GM12878 (cell line): ENCODE measurements at regions not wholly inside any gene's neighbourhood (a gene's known extent, or its start where the extent isn't known, plus 50 kb on each side); places are given as distances from the start of the nearest gene placed in this dataset.
A peak's percentile ranks its signal among the peaks of the same experiment; 100 is the strongest.

Source experiments
- BCL3 ChIP-seq: IDR thresholded peaks from 2 replicates; pipeline ENCODE4 v1.6.1; 2011; ENCODE audit warnings: borderline replicate concordance, low read depth, mild to moderate bottlenecking, moderate library complexity, low read length; ENCODE audit not compliant: insufficient read depth, poor library complexity, severe bottlenecking
- CBX3 ChIP-seq: fragments of 200-600 bp; sonication (generic); IDR thresholded peaks from 2 replicates; pipeline ENCODE4 v1.6.1; 2016; ENCODE audit warnings: low read depth, borderline replicate concordance
- EED ChIP-seq: sonication (generic); IDR thresholded peaks from 2 replicates; pipeline ENCODE4 v1.6.1; 2016; ENCODE audit warnings: antibody characterized with exemption, low read depth
- IKZF1 ChIP-seq: fragments of 450-650 bp; conservative IDR thresholded peaks from 2 replicates; pipeline ENCODE4 v1.6.1; 2017; ENCODE audit warnings: antibody characterized with exemption, mild to moderate bottlenecking
- IRF4 ChIP-seq: IDR thresholded peaks from 2 replicates; pipeline ENCODE4 v1.6.1; 2011; ENCODE audit warnings: low read depth, low read length
- KDM1A ChIP-seq: fragments of 200-600 bp; sonication (generic); IDR thresholded peaks from 2 replicates; pipeline ENCODE4 v1.6.1; 2016; ENCODE audit warnings: borderline replicate concordance
- NR2C1 ChIP-seq: fragments of 450-650 bp; IDR thresholded peaks from 2 replicates; pipeline ENCODE4 v1.6.1; 2017; ENCODE audit warnings: antibody characterized with exemption, mild to moderate bottlenecking, moderate library complexity
- PAX5 ChIP-seq: IDR thresholded peaks from 2 replicates; pipeline ENCODE4 v1.6.1; 2011; ENCODE audit warnings: low read depth, low read length, borderline replicate concordance
- PKNOX1 ChIP-seq: fragments of 450-650 bp; IDR thresholded peaks from 2 replicates; pipeline ENCODE4 v1.6.1; 2016; ENCODE audit warnings: mild to moderate bottlenecking
- POLR2AphosphoS5 ChIP-seq: IDR thresholded peaks from 2 replicates; pipeline ENCODE4 v1.6.1; 2011; ENCODE audit warnings: mild to moderate bottlenecking, low read length, inconsistent platforms
- SMAD1 ChIP-seq: fragments of 450-650 bp; IDR thresholded peaks from 2 replicates; pipeline ENCODE4 v1.6.1; 2018; ENCODE audit warnings: mild to moderate bottlenecking, low read depth; ENCODE audit not compliant: partially characterized antibody
- STAT1 ChIP-seq: fragments of 450-650 bp; conservative IDR thresholded peaks from 2 replicates; pipeline ENCODE4 v1.6.1; 2014; ENCODE audit warnings: antibody characterized with exemption, mild to moderate bottlenecking
- SUZ12 ChIP-seq: fragments of 200-600 bp; sonication (generic); IDR thresholded peaks from one replicate; pipeline ENCODE4 v1.6.1; 2018; ENCODE audit warnings: antibody characterized with exemption, mild to moderate bottlenecking; ENCODE audit not compliant: unreplicated experiment
- TARDBP ChIP-seq: IDR thresholded peaks from 2 replicates; pipeline ENCODE4 v1.6.1; 2016; ENCODE audit warnings: borderline replicate concordance
- WRNIP1 ChIP-seq: IDR thresholded peaks from 2 replicates; pipeline ENCODE4 v1.6.1; 2011; ENCODE audit warnings: low read depth, low read length, improper control_type of control experiment, borderline replicate concordance
- ZNF687 ChIP-seq: fragments of 450-650 bp; IDR thresholded peaks from 2 replicates; pipeline ENCODE4 v1.6.1; 2017; ENCODE audit warnings: mild to moderate bottlenecking, moderate library complexity
- TF ChIP-seq, protein P1 (sequence below), 3 experiments: IDR thresholded peaks in 2 of 3; conservative IDR thresholded peaks in 1 of 3; 2 replicates each; pipeline ENCODE4 v1.5.1; 2011; ENCODE audit warnings: low read depth in 3 of 3, low read length in 3 of 3, mild to moderate bottlenecking in 3 of 3, control low read depth in 2 of 3, moderate library complexity in 2 of 3, inconsistent platforms in 1 of 3, mixed read lengths in 1 of 3; ENCODE audit not compliant: control insufficient read depth in 2 of 3, insufficient read depth in 1 of 3; ENCODE audit errors: extremely low read depth in 1 of 3
- TF ChIP-seq, protein P2 (sequence below): fragments of 450-650 bp; IDR thresholded peaks from 2 replicates; pipeline ENCODE4 v1.6.1; 2018; ENCODE audit warnings: mild to moderate bottlenecking, low read depth, moderate library complexity; ENCODE audit not compliant: partially characterized antibody

DNA sequence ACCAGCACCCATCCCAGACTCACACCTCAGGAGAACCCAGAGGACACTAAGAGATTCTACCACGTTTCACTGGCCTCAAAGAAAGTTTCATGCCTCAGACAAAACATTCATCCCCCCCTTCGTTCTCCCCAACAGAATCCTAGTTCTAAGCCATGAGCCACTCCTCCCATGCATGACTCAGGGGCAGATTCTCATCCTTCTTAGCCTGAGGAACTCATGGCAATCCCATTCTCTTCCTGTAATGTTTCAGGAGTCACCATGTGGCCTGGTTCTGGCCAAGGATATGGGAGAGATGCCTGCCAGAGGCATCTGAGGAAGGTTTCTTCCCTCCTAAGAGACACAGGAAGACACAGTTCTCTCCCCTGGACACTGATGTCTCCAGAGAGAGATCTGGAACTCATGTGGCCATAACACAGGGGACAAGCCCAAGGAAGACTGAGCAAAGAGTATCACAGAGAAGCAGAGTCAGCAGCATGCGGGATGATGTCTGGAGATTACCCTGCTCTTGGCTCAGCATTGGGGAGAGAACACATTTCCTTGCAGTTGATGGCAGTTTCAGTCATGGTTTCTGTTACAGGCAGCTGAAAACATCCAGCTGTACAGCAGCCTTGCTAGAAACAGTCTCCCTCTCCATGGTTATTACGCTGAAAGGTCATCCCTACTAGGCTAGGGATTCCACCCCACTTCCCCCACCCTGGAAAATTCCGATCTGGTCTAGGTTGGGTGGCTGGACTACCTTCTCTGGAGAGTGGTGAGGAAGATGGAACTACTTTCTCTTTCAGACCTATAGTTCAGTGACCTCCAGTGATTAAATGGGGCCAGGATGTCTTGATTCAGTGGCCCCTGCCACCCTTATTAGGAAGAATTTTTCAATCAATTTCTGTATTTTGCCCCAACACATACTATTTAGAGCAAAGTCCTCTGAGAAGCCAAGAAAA lies 115.4 kb downstream of the ZNF608 start (continued):
- TF ChIP-seq BCL3 (no peak), PAX5 (peak; percentile 43; the same call in 1 of the 2 replicates), TARDBP (no peak), IRF4 (0 out of 2 replicates have a peak, but pooled peaks have one; percentile 5), EED (peak; percentile 75), SUZ12 (no peak), STAT1 (no peak), KDM1A (no peak), POLR2AphosphoS5 (no peak), CBX3 (no peak), SMAD1 (no peak), PKNOX1 (0 out of 2 replicates have a peak, but pooled peaks have one; percentile 9), NR2C1 (no peak), IKZF1 (peak; percentile 57), ZNF687 (no peak), WRNIP1 (no peak)
- TF ChIP-seq, protein P1, sequence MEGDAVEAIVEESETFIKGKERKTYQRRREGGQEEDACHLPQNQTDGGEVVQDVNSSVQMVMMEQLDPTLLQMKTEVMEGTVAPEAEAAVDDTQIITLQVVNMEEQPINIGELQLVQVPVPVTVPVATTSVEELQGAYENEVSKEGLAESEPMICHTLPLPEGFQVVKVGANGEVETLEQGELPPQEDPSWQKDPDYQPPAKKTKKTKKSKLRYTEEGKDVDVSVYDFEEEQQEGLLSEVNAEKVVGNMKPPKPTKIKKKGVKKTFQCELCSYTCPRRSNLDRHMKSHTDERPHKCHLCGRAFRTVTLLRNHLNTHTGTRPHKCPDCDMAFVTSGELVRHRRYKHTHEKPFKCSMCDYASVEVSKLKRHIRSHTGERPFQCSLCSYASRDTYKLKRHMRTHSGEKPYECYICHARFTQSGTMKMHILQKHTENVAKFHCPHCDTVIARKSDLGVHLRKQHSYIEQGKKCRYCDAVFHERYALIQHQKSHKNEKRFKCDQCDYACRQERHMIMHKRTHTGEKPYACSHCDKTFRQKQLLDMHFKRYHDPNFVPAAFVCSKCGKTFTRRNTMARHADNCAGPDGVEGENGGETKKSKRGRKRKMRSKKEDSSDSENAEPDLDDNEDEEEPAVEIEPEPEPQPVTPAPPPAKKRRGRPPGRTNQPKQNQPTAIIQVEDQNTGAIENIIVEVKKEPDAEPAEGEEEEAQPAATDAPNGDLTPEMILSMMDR (IDR thresholded peaks at IDR 0.05 in 2 of 3, conservative IDR thresholded peaks at IDR 0.05 in 1 of 3; ENCODE audit: control insufficient read depth in 2 of 3, extremely low read depth in 1 of 3, insufficient read depth in 1 of 3, low read depth in 3 of 3, low read length in 3 of 3) = no peak
- TF ChIP-seq, protein P2, sequence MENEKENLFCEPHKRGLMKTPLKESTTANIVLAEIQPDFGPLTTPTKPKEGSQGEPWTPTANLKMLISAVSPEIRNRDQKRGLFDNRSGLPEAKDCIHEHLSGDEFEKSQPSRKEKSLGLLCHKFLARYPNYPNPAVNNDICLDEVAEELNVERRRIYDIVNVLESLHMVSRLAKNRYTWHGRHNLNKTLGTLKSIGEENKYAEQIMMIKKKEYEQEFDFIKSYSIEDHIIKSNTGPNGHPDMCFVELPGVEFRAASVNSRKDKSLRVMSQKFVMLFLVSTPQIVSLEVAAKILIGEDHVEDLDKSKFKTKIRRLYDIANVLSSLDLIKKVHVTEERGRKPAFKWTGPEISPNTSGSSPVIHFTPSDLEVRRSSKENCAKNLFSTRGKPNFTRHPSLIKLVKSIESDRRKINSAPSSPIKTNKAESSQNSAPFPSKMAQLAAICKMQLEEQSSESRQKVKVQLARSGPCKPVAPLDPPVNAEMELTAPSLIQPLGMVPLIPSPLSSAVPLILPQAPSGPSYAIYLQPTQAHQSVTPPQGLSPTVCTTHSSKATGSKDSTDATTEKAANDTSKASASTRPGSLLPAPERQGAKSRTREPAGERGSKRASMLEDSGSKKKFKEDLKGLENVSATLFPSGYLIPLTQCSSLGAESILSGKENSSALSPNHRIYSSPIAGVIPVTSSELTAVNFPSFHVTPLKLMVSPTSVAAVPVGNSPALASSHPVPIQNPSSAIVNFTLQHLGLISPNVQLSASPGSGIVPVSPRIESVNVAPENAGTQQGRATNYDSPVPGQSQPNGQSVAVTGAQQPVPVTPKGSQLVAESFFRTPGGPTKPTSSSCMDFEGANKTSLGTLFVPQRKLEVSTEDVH = no peak
